PC-3 (cell line): ENCODE measurements at regions not wholly inside any gene's neighbourhood (a gene's known extent, or its start where the extent isn't known, plus 50 kb on each side); places are given as distances from the start of the nearest gene placed in this dataset.

Experiments
- EZH2 ChIP-seq: fragments of 300-600 bp; sonication (generic); IDR thresholded peaks from one replicate; pipeline ENCODE4 v1.6.1; 2017; ENCODE audit warnings: antibody characterized with exemption, mild to moderate bottlenecking, low read length; ENCODE audit not compliant: unreplicated experiment
- EZH2phosphoT487 ChIP-seq: fragments of 300-600 bp; sonication (generic); IDR thresholded peaks from 2 replicates; pipeline ENCODE4 v1.6.1; 2018; ENCODE audit warnings: mild to moderate bottlenecking, antibody characterized with exemption, low read length, borderline replicate concordance
- TF ChIP-seq, protein P1 (sequence below): fragments of 300-600 bp; sonication (generic); conservative IDR thresholded peaks from 2 replicates; pipeline ENCODE4 v1.5.1; 2017; ENCODE audit warnings: antibody characterized with exemption, low read depth, mild to moderate bottlenecking, low read length

DNA sequence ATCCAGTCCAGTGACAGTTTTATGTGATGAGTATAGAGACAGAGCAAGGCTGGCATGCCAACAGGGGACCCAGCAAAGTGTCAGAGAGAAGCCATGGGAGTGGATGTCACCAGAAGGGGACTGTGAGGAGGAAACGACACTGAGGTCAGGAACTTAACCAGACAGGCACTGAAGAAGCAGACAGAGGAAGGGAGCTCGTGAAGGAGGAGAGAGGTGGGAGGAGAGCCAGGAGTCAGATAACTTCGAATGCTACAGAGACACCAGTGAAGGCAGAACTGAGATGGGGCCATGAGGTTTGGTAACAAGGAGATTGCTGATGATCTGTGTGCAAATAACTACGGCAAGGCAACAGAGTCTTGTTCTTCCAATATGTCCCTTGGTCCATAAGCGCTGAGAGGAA, 211.1 kb upstream of the FOXA2 start:
- TF ChIP-seq, protein P1, sequence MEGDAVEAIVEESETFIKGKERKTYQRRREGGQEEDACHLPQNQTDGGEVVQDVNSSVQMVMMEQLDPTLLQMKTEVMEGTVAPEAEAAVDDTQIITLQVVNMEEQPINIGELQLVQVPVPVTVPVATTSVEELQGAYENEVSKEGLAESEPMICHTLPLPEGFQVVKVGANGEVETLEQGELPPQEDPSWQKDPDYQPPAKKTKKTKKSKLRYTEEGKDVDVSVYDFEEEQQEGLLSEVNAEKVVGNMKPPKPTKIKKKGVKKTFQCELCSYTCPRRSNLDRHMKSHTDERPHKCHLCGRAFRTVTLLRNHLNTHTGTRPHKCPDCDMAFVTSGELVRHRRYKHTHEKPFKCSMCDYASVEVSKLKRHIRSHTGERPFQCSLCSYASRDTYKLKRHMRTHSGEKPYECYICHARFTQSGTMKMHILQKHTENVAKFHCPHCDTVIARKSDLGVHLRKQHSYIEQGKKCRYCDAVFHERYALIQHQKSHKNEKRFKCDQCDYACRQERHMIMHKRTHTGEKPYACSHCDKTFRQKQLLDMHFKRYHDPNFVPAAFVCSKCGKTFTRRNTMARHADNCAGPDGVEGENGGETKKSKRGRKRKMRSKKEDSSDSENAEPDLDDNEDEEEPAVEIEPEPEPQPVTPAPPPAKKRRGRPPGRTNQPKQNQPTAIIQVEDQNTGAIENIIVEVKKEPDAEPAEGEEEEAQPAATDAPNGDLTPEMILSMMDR: no peak
- TF ChIP-seq EZH2: no peak
- no peak for TF ChIP-seq EZH2phosphoT487
